GM20431 (cell line): ENCODE measurements at regions not wholly inside any gene's neighbourhood (a gene's known extent, or its start where the extent isn't known, plus 50 kb on each side); places are given as distances from the start of the nearest gene placed in this dataset.
"Not testable (repeated sequence)": the region's sequence is repeated elsewhere in the genome, so short reads cannot be mapped to it uniquely, and the experiment has no call there.

Source experiments
- in situ Hi-C: fragments of 300-500 bp; cut with MseI, MboI; formaldehyde crosslinking; loops from one replicate; pipeline ENCODE4 v1.15.0; 2020; ENCODE audit warnings: low sequenced_read_pairs; ENCODE audit not compliant: unreplicated experiment

DNA sequence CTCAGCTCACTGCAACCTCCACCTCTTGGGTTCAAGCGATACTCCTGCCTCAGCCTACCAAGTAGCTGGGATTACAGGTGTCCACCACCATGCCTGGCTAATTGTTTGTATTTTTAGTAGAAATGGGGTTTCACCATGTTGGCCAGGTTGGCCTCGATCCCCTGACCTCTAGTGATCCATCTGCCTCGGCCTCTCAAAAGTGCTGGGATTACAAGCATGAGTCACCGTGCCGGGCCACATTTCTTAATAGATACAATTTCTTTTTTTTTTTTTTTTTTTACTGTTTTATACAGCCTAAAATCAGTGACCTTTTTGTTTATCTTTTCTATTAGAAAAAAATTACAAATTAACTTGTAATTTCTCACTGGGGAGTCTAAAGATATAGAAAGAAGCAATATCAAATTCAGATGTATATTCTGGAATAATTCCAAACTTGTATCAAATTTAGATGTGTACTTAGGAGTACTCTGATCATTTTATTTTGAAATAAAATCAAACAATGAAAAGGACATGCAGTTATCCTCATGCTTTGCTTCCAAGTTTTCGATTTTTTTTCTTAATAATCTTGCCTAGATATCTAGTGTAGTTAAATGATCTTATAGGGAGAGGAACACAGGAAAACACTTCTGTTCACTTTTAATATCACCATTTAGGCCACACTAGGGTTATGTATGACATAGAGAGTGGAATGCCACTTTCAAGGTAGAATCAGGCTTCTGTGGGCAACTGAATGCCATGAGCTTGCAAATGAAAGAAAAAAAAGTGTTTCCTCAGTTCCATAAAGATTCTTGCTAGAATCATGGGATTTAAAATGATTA lies 1089.3 kb downstream of the SUCLG1 start:
- in situ Hi-C loops, result no loop called here

GRCh38 chr2:83368916-83369315 lies 1090.2 kb downstream of the SUCLG1 start:
- in situ Hi-C loops, result no loop called here

GRCh38 chr2:83368461-83368860 lies 1090.6 kb downstream of the SUCLG1 start:
- in situ Hi-C loops, result no loop called here

GRCh38 chr2:83365476-83365875 lies 1093.6 kb downstream of the SUCLG1 start:
- in situ Hi-C loops, result no loop called here

DNA sequence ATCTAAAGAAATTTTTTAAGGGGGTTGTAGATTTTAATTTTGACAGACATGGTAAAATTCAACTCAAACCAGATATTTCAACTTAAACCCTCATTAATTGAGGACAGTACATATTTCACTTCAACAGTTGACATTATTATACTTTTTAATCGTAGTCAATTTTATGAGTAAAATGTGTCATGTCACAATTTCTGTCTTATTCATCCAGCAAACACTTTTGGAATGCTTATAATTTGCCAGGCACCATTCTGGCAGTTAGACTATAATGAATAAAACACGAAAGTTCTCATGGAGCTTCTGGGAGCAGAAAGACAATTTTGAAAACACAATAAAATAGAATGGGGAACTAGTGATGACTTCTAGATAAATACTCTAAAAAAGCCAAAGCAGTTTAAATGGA lies 1094.8 kb downstream of the SUCLG1 start:
- in situ Hi-C loops, result no loop called here

GRCh38 chr2:83363138-83363537 lies 1095.9 kb downstream of the SUCLG1 start:
- in situ Hi-C loops, result not testable (repeated sequence)

DNA sequence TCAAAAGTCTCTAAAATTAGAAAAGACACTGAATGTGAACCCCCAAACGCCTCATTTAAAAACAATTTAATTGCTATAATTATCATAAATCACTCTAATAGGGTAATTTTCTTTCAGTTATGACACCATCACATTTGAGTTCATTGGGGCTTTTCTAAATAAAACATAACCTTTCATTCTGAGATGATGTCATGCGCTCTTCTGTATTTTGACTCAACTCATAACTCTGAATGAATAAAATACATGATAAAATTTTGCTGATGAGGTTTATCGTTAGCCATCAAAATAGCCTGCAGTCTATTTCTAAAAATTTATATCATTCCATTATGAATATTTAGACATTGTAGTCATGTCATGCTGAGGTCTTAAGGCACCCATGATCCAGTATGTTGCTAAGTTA lies 1099.7 kb downstream of the SUCLG1 start:
- in situ Hi-C loops, result no loop called here

GRCh38 chr2:83342860-83343329 lies 1116.2 kb downstream of the SUCLG1 start:
- in situ Hi-C loops, result no loop called here

- in situ Hi-C loops, result no loop called here
Measured at GRCh38 chr2:83340424-83340823, 1118.7 kb downstream of the SUCLG1 start.

DNA sequence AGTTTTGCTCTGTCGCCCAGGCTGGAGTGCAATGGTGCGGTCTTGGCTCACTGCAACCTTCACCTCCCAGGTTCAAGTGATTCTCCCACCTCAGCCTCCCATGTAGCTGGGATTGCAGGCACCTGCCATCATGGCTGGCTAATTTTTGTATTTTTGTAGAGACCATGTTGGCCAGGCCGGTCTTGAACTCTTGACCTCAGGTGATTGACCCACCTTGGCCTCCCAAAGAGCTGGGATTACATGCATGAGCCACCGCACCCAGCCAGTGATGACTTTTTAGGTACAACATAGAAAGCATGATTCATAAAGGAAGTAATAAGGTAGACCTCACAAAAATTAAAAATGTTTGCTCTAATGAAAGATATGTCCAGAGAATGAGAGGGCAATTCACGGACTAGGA lies 1119.1 kb downstream of the SUCLG1 start:
- in situ Hi-C loops, result not testable (repeated sequence)

DNA sequence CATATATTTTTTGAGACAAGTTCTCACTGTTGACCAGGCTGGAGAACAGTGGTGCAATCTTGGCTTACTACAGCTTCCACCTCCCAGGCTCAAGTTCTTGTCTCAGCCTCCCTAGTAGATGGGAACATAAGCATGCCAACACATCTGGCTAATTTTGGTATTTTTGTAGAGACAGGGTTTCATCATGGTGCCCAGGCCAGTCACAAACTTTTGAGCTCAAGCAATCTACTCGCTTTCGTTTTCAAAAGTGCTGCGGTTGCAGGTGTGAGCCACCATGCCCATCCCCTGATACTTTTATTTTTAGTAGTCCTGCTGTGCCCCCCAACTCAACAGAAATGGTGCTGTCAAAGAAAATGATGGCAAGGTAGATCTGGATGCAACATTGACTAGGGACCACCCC lies 1127.3 kb downstream of the SUCLG1 start:
- in situ Hi-C loops, result no loop called here

DNA sequence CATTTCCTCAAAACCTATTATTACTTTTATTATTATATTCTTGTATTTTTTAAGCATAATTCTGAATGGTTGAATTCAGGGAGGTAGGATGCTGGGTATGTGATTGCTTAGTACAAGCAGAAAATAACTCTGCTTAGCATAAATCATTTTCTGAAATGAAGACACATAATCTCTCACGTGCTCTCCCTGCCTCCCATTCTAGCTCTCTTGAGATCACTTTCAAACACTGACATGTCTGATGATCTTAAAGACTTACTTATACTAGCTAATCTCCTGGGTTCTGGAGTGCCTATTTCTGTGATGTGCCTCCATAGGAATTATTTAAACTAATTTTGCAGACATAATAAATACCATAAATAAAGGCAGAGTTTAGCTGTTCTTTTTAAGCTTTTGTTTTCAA lies 1136.0 kb downstream of the SUCLG1 start:
- in situ Hi-C loops, result no loop called here

DNA sequence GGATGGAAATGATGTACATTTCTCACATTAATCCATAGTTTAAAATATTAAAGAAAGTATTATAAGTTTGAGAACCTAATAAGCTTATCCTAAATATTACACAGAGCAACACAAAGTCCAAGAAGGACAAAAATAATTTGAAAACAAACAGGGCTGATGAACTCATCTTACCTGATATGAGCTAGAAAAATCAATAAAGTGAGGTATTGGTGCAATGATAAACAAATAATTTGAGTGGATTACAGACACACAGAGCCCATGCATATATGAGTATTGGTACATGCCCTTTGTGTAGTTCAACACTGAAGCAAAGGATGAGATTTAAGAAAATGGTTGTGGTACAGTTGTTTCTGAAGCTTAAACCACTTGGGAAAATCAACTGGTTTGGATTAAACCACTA lies 1139.0 kb downstream of the SUCLG1 start:
- in situ Hi-C loops, result no loop called here

DNA sequence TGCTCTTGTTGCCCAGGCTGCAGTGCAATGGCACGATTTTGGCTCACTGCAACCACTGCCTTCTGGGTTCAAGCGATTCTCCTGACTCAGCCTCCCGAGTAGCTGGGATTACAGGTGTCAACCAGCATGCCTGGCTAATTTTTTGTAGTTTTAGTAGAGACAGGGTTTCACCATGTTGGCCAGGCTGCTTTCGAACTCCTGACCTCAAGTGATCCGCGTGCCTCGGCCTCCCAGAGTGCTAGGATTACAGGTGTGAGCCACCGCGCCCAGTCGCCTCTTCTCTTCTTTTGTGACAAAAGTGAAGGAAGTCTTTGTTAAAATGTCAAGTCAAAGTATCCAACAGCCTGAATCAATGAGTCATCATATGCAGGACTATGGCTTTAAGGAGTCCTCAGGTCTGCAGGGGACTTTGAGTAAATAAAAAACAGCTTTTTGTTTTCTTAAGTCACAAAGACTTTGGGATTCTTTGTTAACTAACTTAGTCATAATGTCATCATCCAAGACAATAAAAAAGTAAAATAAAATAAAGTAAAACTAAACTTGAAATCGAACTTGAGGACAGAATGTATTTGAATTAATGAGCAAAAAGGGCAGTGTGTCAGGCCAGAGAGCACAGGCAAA lies 1153.2 kb downstream of the SUCLG1 start:
- in situ Hi-C loops, result no loop called here

DNA sequence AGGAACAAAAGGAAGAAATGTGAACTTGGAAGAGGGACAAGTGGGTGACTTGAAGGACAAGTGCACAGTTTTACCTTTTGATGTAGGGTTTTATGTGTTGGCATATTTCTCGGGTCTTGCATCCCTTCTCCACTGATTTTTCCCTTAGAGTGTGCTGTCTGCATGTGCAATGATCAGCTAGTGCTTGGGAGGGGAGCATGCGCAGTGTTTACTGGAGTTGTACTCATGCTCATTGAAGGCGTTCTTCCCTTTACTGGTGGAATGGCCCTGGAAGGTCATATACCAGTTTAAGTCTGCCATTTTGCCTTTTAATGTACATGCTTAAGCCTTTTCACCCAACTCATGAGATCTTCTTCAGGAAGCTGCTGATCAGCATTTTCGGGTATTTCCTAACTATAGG lies 1168.0 kb downstream of the SUCLG1 start:
- in situ Hi-C loops, result no loop called here

DNA sequence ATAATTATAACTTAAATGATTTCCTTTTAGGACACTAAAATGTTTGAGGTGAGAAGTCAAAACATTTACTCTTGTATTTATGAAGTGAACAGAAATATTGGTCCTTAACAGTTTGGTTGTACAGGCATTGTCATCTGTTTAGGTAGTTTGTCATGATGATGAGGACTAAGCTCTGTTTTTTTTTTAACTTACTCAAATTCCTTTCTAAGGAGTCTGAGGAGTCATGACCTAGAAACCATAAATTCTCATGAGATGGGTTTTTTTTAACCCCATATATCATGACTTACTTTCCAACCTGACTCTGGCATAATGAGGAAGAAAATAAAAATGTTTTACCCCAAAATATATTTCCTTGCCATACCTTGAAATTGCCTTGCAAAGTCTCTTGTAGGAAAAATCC lies 1176.2 kb downstream of the SUCLG1 start:
- in situ Hi-C loops, result no loop called here

DNA sequence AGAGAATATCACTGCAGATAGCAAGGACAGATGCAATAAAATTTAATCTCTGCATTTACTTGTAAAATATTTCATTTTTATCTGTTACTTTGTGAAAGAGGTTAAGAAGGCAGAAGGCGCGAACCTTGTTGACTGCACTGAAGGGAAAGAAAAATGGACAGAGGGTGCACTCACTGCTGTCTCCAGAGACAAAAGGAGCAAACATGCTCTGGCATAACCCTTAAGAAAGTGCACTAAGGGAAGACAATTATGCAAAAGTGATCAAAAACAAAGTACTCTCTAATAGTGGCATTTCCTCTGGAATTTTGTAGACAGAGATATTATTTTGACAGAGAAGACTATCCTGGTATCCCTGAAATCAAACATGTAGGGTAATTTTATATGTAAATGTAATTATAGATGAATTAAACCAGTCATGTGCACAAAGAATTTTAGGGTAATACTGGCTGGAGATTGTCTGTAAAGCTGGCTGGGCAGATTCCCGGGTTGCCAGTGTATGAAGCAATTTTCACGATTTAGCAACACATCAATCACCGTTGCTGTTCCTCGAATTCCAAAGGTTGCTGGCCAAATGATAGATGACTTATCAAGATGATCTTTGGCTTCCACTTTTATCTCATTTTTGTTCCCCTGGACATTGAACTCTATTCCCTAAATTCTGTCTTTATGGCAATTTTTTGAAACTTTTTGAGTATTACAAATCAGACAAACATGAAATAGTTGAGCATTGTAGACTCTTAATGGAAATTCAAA lies 1176.9 kb downstream of the SUCLG1 start:
- in situ Hi-C loops, result no loop called here

DNA sequence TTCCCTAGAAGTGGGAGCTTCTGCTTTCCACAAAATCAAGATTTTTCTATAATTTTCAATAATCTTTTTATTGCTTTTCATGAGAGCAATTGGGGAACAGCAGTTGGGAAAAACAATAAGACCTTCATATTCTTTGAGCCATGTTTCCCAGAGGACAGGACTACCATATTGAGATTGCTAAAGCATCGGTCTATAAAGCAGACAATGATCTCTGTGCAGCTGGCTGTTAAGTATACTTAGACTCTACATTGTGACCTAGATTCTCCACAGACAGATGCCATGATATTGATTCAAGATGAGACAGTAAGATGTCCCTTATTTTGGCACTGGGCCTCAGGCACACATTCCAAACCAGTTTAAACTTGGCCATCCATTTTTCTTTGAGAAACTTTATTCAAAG lies 1178.7 kb downstream of the SUCLG1 start:
- in situ Hi-C loops, result no loop called here

GRCh38 chr2:83273322-83273721 lies 1185.8 kb downstream of the SUCLG1 start:
- in situ Hi-C loops, result no loop called here

GRCh38 chr2:83261591-83262136 lies 1197.4 kb downstream of the SUCLG1 start:
- in situ Hi-C loops, result no loop called here

GRCh38 chr2:83253848-83254247 lies 1205.2 kb downstream of the SUCLG1 start:
- in situ Hi-C loops, result no loop called here
